ENCODE measurements at regions not wholly inside any gene's neighbourhood (a gene's known extent, or its start where the extent isn't known, plus 50 kb on each side); places are given as distances from the start of the nearest gene placed in this dataset.
"Not testable (repeated sequence)": the region's sequence is repeated elsewhere in the genome, so short reads cannot be mapped to it uniquely, and the experiment has no call there.

- Histone ChIP-seq H4K20me1 (ENCODE audit: insufficient read depth) (no peaks in the 10 kb centered on the region), H3K36me3 (ENCODE audit: low read depth) (no peaks in the 10 kb centered on the region), H2AFZ (no peak overlapping the region), H3K27ac (no peak overlapping the region), H3K9me3 (ENCODE audit: low read depth) (no peaks in the 10 kb centered on the region), H3K27me3 (replicated peaks; ENCODE audit: insufficient read depth) (peaks cover 15% of the 10 kb centered on the region), H3K4me3 (no peak overlapping the region), H3K9me2 (ENCODE audit: insufficient read depth) (no peaks in the 10 kb centered on the region), H3K4me1 (ENCODE audit: insufficient read depth) (no peaks in the 10 kb centered on the region), H3K4me2 (ENCODE audit: unreplicated experiment) (no peak overlapping the region), H3K9ac (no peak overlapping the region), H3K79me2 (ENCODE audit: insufficient read depth) (no peaks in the 10 kb centered on the region), H3F3A (ENCODE audit: insufficient read depth) (no peaks in the 10 kb centered on the region)
- in situ Hi-C loops (cut with MboI): no loop called here
- TF ChIP-seq EZH2 (IDR thresholded peaks at IDR 0.05; ENCODE audit: insufficient read depth, poor library complexity, severe bottlenecking) (no peak), EZH2phosphoT487 (IDR thresholded peaks at IDR 0.05; ENCODE audit: insufficient read depth, low read depth) (no peak)
- DNase-seq: no peak
- 54 to 55% methylated on average over 12 of the region's 12 CpGs for WGBS, 2 experiments (ENCODE audit: low coverage in 1 of 2, low lambda C conversion rate in 2 of 2, missing lambda C conversion rate in 2 of 2)
These were observed 161.6 kb upstream of the EXOC2 start for GRCh38 chr6:854406-855118.

- H3K9me3 ChIP-seq (ENCODE audit: low read depth); H3K4me3 ChIP-seq; H4K20me1 ChIP-seq (ENCODE audit: insufficient read depth); H3K4me1 ChIP-seq (ENCODE audit: insufficient read depth); DNase-seq; H3F3A ChIP-seq (ENCODE audit: insufficient read depth); H3K9ac ChIP-seq; H3K36me3 ChIP-seq (ENCODE audit: low read depth); H3K9me2 ChIP-seq (ENCODE audit: insufficient read depth); H3K27ac ChIP-seq; H3K79me2 ChIP-seq (ENCODE audit: insufficient read depth); H3K27me3 ChIP-seq (replicated peaks; ENCODE audit: insufficient read depth); H2AFZ ChIP-seq; in situ Hi-C loops (cut with MboI); H3K4me2 ChIP-seq (ENCODE audit: unreplicated experiment): not testable (repeated sequence)
- 59 to 62% methylated on average over 5 of the region's 5 CpGs for WGBS, 2 experiments (ENCODE audit: low coverage in 1 of 2, low lambda C conversion rate in 2 of 2, missing lambda C conversion rate in 2 of 2)
These were observed 159.3 kb upstream of the EXOC2 start for GRCh38 chr6:852216-852615.

- no peak overlapping the region for H3K4me3 ChIP-seq
- no peaks in the 10 kb centered on the region for H4K20me1 ChIP-seq (ENCODE audit: insufficient read depth)
- H3K9ac ChIP-seq: no peak overlapping the region
- no peaks in the 10 kb centered on the region for H3F3A ChIP-seq (ENCODE audit: insufficient read depth)
- H3K9me3 ChIP-seq (ENCODE audit: low read depth): no peaks in the 10 kb centered on the region
- WGBS, 2 experiments (ENCODE audit: low coverage in 1 of 2, low lambda C conversion rate in 2 of 2, missing lambda C conversion rate in 2 of 2): 33 to 34% methylated on average over 5 of the region's 5 CpGs
- DNase-seq: no peak
- no peaks in the 10 kb centered on the region for H3K36me3 ChIP-seq (ENCODE audit: low read depth)
- H3K79me2 ChIP-seq (ENCODE audit: insufficient read depth): no peaks in the 10 kb centered on the region
- H3K9me2 ChIP-seq (ENCODE audit: insufficient read depth): no peaks in the 10 kb centered on the region
- H2AFZ ChIP-seq: no peak overlapping the region
- no peaks in the 10 kb centered on the region for H3K27me3 ChIP-seq (replicated peaks; ENCODE audit: insufficient read depth)
- in situ Hi-C loops (cut with MboI): no loop called here
- H3K4me2 ChIP-seq (ENCODE audit: unreplicated experiment): no peak overlapping the region
- TF ChIP-seq EZH2 (IDR thresholded peaks at IDR 0.05; ENCODE audit: insufficient read depth, poor library complexity, severe bottlenecking): no peak
- no peak for TF ChIP-seq EZH2phosphoT487 (IDR thresholded peaks at IDR 0.05; ENCODE audit: insufficient read depth, low read depth)
- H3K27ac ChIP-seq: no peak overlapping the region
- H3K4me1 ChIP-seq (ENCODE audit: insufficient read depth): no peaks in the 10 kb centered on the region
These were observed 156.2 kb upstream of the EXOC2 start for GRCh38 chr6:849075-849506.

- no peaks in the 10 kb centered on the region for H3K4me1 ChIP-seq (ENCODE audit: insufficient read depth)
- WGBS, 2 experiments (ENCODE audit: low coverage in 1 of 2, low lambda C conversion rate in 2 of 2, missing lambda C conversion rate in 2 of 2): 0 to 3% methylated on average over 2 of the region's 2 CpGs
- no peaks in the 10 kb centered on the region for H3K27me3 ChIP-seq (replicated peaks; ENCODE audit: insufficient read depth)
- H3K9me2 ChIP-seq (ENCODE audit: insufficient read depth): no peaks in the 10 kb centered on the region
- H3K27ac ChIP-seq: no peak overlapping the region
- H3K9ac ChIP-seq: no peak overlapping the region
- DNase-seq: no peak
- H3K9me3 ChIP-seq (ENCODE audit: low read depth): no peaks in the 10 kb centered on the region
- H4K20me1 ChIP-seq (ENCODE audit: insufficient read depth): no peaks in the 10 kb centered on the region
- no peak overlapping the region for H2AFZ ChIP-seq
- no peaks in the 10 kb centered on the region for H3K36me3 ChIP-seq (ENCODE audit: low read depth)
- no peak for TF ChIP-seq EZH2 (IDR thresholded peaks at IDR 0.05; ENCODE audit: insufficient read depth, poor library complexity, severe bottlenecking)
- TF ChIP-seq EZH2phosphoT487 (IDR thresholded peaks at IDR 0.05; ENCODE audit: insufficient read depth, low read depth): no peak
- H3K79me2 ChIP-seq (ENCODE audit: insufficient read depth): no peaks in the 10 kb centered on the region
- H3F3A ChIP-seq (ENCODE audit: insufficient read depth): no peaks in the 10 kb centered on the region
- in situ Hi-C loops (cut with MboI): no loop called here
- no peak overlapping the region for H3K4me3 ChIP-seq
- no peak overlapping the region for H3K4me2 ChIP-seq (ENCODE audit: unreplicated experiment)
These were observed 152.6 kb upstream of the EXOC2 start for GRCh38 chr6:845566-845965.

- no peaks in the 10 kb centered on the region for H3K36me3 ChIP-seq (ENCODE audit: low read depth)
- no peak for TF ChIP-seq EZH2phosphoT487 (IDR thresholded peaks at IDR 0.05; ENCODE audit: insufficient read depth, low read depth)
- TF ChIP-seq EZH2 (IDR thresholded peaks at IDR 0.05; ENCODE audit: insufficient read depth, poor library complexity, severe bottlenecking): no peak
- H3K27me3 ChIP-seq (replicated peaks; ENCODE audit: insufficient read depth): no peaks in the 10 kb centered on the region; the same call in 1 of the 2 replicates
- H3K9me3 ChIP-seq (ENCODE audit: low read depth): no peaks in the 10 kb centered on the region
- H3K79me2 ChIP-seq (ENCODE audit: insufficient read depth): no peaks in the 10 kb centered on the region
- no peak overlapping the region for H3K4me3 ChIP-seq
- H3K4me1 ChIP-seq (ENCODE audit: insufficient read depth): no peaks in the 10 kb centered on the region
- no peak for DNase-seq
- no peak overlapping the region for H2AFZ ChIP-seq
- in situ Hi-C loops (cut with MboI): no loop called here
- H3K9me2 ChIP-seq (ENCODE audit: insufficient read depth): no peaks in the 10 kb centered on the region
- 24 to 39% methylated on average over 2 of the region's 2 CpGs for WGBS, 2 experiments (ENCODE audit: low coverage in 1 of 2, low lambda C conversion rate in 2 of 2, missing lambda C conversion rate in 2 of 2)
- no peak overlapping the region for H3K9ac ChIP-seq
- H3K4me2 ChIP-seq (ENCODE audit: unreplicated experiment): no peak overlapping the region
- H4K20me1 ChIP-seq (ENCODE audit: insufficient read depth): no peaks in the 10 kb centered on the region
- H3K27ac ChIP-seq: no peak overlapping the region
- H3F3A ChIP-seq (ENCODE audit: insufficient read depth): no peaks in the 10 kb centered on the region
These were observed 152.2 kb upstream of the EXOC2 start for GRCh38 chr6:845101-845500.

All from GM23248 (cell line).